GM21529 (cell line): ENCODE measurements at regions not wholly inside any gene's neighbourhood (a gene's known extent, or its start where the extent isn't known, plus 50 kb on each side); places are given as distances from the start of the nearest gene placed in this dataset.
"Not testable (repeated sequence)": the region's sequence is repeated elsewhere in the genome, so short reads cannot be mapped to it uniquely, and the experiment has no call there.

Source experiments
- ATAC-seq: cut with Tn5 transposase; IDR thresholded peaks from one replicate; pipeline ENCODE4 v1.9.1; 2021; ENCODE audit not compliant: unreplicated experiment

GRCh38 chr6:92337571-92337970, 1081.8 kb downstream of the EPHA7 start:
- ATAC-seq: no peak

GRCh38 chr6:92329208-92329847, 1090.0 kb downstream of the EPHA7 start:
- no peak for ATAC-seq

GRCh38 chr6:92315312-92315711, 1104.0 kb downstream of the EPHA7 start:
- no peak for ATAC-seq

GRCh38 chr6:92297101-92297500, 1122.3 kb downstream of the EPHA7 start:
- ATAC-seq: no peak

GRCh38 chr6:92292067-92292466, 1127.3 kb downstream of the EPHA7 start:
- ATAC-seq: no peak

- ATAC-seq: no peak
Observed at GRCh38 chr6:92289831-92290230, 1129.5 kb downstream of the EPHA7 start.

GRCh38 chr6:92281571-92282076, 1137.7 kb downstream of the EPHA7 start:
- no peak for ATAC-seq

- no peak for ATAC-seq
Observed at GRCh38 chr6:92275150-92275549, 1144.2 kb downstream of the EPHA7 start.

- no peak for ATAC-seq
Observed at GRCh38 chr6:92274588-92274987, 1144.8 kb downstream of the EPHA7 start.

GRCh38 chr6:92273694-92274093, 1145.7 kb downstream of the EPHA7 start:
- no peak for ATAC-seq

- ATAC-seq: no peak
Observed at GRCh38 chr6:92271091-92271490, 1148.3 kb downstream of the EPHA7 start.

GRCh38 chr6:92270365-92270764, 1149.0 kb downstream of the EPHA7 start:
- ATAC-seq: no peak

- no peak for ATAC-seq
Observed at GRCh38 chr6:92267335-92267734, 1152.0 kb downstream of the EPHA7 start.

GRCh38 chr6:92263864-92264263, 1155.5 kb downstream of the EPHA7 start:
- ATAC-seq: no peak

- no peak for ATAC-seq
Observed at GRCh38 chr6:92259171-92259570, 1160.2 kb downstream of the EPHA7 start.

GRCh38 chr6:92243315-92243714, 1176.0 kb downstream of the EPHA7 start:
- no peak for ATAC-seq

GRCh38 chr6:92231171-92231701, 1188.1 kb downstream of the EPHA7 start:
- no peak for ATAC-seq

GRCh38 chr6:92219987-92220386, 1199.4 kb downstream of the EPHA7 start:
- not testable (repeated sequence) for ATAC-seq

- no peak for ATAC-seq
Observed at GRCh38 chr6:92216717-92217116, 1202.6 kb downstream of the EPHA7 start.

- ATAC-seq: no peak
Observed at GRCh38 chr6:92201618-92202017, 1217.7 kb downstream of the EPHA7 start.

- ATAC-seq: no peak
Observed at GRCh38 chr6:92196325-92196724, 1223.0 kb downstream of the EPHA7 start.

- no peak for ATAC-seq
Observed at GRCh38 chr6:92195796-92196195, 1223.6 kb downstream of the EPHA7 start.

- ATAC-seq: no peak
Observed at GRCh38 chr6:92188016-92188415, 1231.3 kb downstream of the EPHA7 start.
